ENCODE measurements at regions not wholly inside any gene's neighbourhood (a gene's known extent, or its start where the extent isn't known, plus 50 kb on each side); places are given as distances from the start of the nearest gene placed in this dataset.

DNA sequence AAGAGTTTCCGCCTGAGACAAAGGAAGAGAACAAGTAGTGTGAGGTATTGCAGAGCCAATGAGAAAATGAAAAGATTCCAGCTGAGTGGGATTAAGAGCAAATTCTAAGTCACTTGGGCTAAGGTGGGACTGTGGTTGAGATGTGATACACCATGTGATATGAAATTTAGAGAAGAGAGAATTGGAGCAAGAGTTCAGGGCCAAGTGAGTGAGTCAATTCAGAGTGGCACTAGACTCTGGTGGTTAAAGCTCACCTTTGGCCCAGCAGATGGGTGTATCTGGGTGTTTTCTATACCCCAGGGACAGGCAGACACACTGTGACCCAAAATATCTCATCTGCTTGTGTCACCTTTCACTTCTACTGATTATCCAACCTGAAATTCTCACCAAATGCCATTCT, 368.1 kb downstream of the KCNN2 start:
- peaks cover 0 to 4% (median 0%) of the 10 kb centered on the region in 12 donors for H3K9me3 ChIP-seq

DNA sequence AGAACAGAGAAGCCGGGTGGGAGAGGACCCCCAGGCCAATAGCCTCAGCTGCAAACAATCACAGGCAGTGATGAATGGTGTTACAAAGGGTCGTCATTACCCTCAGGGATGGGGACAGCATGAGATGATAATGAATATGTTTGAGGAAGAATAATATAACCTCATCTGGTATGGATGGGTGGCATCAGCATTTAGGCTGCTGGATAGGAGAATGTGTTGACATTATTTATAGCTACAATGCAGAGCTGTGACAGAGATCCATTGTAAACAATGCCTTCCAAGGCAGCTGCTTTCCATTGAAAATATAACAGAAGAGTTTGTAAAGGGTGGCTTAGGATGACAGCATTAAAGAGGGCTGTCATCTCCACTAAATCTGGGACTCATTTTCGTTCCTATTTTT, 365.5 kb downstream of the KCNN2 start:
- Histone ChIP-seq H3K27me3 (peaks cover 0 to under 1% (median 0%) of the 10 kb centered on the region in 9 donors), H3K4me1 (no peaks in the 10 kb centered on the region), H3K36me3 (no peaks in the 10 kb centered on the region), H3K4me3 (no peak overlapping the region), H3K9me3 (peaks cover 0 to 10% (median 0%) of the 10 kb centered on the region in 12 donors), H3K27ac (no peak overlapping the region)
- intact Hi-C loops (cut with DNase I), result no loop called here
- DNase-seq (no peak), ATAC-seq (no peak)
- WGBS, 4 donors, result 50 to 56% (median 54%) methylated on average over 3 of the region's 3 CpGs
- TF ChIP-seq POLR2A (IDR thresholded peaks at IDR 0.05), result no peak
- TF ChIP-seq, protein P1, sequence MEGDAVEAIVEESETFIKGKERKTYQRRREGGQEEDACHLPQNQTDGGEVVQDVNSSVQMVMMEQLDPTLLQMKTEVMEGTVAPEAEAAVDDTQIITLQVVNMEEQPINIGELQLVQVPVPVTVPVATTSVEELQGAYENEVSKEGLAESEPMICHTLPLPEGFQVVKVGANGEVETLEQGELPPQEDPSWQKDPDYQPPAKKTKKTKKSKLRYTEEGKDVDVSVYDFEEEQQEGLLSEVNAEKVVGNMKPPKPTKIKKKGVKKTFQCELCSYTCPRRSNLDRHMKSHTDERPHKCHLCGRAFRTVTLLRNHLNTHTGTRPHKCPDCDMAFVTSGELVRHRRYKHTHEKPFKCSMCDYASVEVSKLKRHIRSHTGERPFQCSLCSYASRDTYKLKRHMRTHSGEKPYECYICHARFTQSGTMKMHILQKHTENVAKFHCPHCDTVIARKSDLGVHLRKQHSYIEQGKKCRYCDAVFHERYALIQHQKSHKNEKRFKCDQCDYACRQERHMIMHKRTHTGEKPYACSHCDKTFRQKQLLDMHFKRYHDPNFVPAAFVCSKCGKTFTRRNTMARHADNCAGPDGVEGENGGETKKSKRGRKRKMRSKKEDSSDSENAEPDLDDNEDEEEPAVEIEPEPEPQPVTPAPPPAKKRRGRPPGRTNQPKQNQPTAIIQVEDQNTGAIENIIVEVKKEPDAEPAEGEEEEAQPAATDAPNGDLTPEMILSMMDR (IDR thresholded peaks at IDR 0.05), result no peak

More for the DNA sequence above, 368.1 kb downstream of the KCNN2 start:
- WGBS, 4 donors, result 77 to 100% (median 85%) methylated on average over 1 of the region's 1 CpG
- Histone ChIP-seq H3K27me3 (no peaks in the 10 kb centered on the region), H3K4me3 (no peak overlapping the region), H3K4me1 (no peaks in the 10 kb centered on the region), H3K36me3 (no peaks in the 10 kb centered on the region), H3K27ac (no peak overlapping the region)
- no peak for DNase-seq
- intact Hi-C loops (cut with DNase I), result no loop called here
- TF ChIP-seq POLR2A (IDR thresholded peaks at IDR 0.05), result no peak
- TF ChIP-seq, protein P1 (IDR thresholded peaks at IDR 0.05), result no peak
- ATAC-seq, result no peak

DNA sequence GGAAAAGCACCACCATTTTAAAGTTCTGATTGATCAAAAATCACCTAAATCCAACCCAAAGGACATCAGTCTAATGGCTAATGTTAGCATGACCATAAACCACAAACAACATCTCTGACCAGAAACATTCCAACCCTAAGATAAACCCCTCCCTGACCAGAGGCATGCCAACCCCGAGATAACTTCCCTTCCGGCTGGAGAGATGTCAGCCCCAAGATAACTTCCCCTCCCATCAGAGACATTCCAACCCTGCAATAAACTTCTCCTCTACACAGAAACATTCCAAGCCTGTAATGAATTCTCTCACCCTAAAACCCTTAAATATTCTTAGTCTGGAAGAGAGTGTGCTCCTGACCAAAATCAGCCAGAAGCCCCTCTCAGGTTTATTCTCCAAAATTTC, 364.3 kb downstream of the KCNN2 start:
- H3K27ac ChIP-seq, result no peak overlapping the region
- no peaks in the 10 kb centered on the region for H3K36me3 ChIP-seq
- TF ChIP-seq POLR2A (IDR thresholded peaks at IDR 0.05), result no peak
- TF ChIP-seq, protein P1 (IDR thresholded peaks at IDR 0.05), result no peak
- intact Hi-C loops (cut with DNase I), result no loop called here
- DNase-seq (no peak), ATAC-seq (no peak)
- H3K27me3 ChIP-seq, result peaks cover 0 to 3% (median 0%) of the 10 kb centered on the region in 9 donors
- no peaks in the 10 kb centered on the region for H3K4me1 ChIP-seq
- 17 to 32% (median 29%) methylated on average over 2 of the region's 2 CpGs for WGBS, 4 donors
- no peak overlapping the region for H3K4me3 ChIP-seq
- peaks cover 0 to 11% (median 0%) of the 10 kb centered on the region in 12 donors for H3K9me3 ChIP-seq

DNA sequence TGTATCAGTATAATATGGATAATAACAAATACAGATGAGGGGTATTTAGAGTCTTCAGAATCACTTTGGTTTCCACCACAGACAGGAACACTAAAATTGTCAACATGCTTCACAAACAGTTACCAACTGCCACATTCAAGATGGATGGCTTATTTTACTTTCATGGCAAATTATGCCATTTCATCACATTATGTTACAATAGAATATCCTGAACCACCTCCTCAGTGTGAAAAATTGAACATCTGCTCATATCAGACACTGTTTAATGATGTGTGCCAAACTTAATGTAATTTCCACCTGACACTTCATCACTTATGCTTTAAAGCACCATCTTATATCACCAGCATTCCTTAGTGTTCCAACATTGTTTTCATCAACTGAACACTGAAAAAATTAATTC, 357.4 kb downstream of the KCNN2 start:
- Histone ChIP-seq H3K27ac (no peak overlapping the region), H3K36me3 (no peaks in the 10 kb centered on the region), H3K4me3 (no peak overlapping the region), H3K27me3 (peaks cover 0 to 3% (median 0%) of the 10 kb centered on the region in 9 donors), H3K4me1 (no peaks in the 10 kb centered on the region), H3K9me3 (peaks cover 0 to 23% (median 6%) of the 10 kb centered on the region in 12 donors)
- no peak for TF ChIP-seq POLR2A (IDR thresholded peaks at IDR 0.05)
- TF ChIP-seq, protein P1 (IDR thresholded peaks at IDR 0.05), result no peak
- DNase-seq (no peak), ATAC-seq (no peak)
- intact Hi-C loops (cut with DNase I), result no loop called here
